ENCODE measurements at regions not wholly inside any gene's neighbourhood (a gene's known extent, or its start where the extent isn't known, plus 50 kb on each side); places are given as distances from the start of the nearest gene placed in this dataset.
"Not testable (repeated sequence)": the region's sequence is repeated elsewhere in the genome, so short reads cannot be mapped to it uniquely, and the experiment has no call there.

GRCh38 chr2:139538332-139539020 lies 758.3 kb upstream of the NXPH2 start:
- DNase-seq = not testable (repeated sequence)

- no peak for DNase-seq
Measured at GRCh38 chr2:139529080-139529479, 748.9 kb upstream of the NXPH2 start.

GRCh38 chr2:139526781-139527180 lies 746.6 kb upstream of the NXPH2 start:
- DNase-seq = no peak

GRCh38 chr2:139518321-139518720 lies 738.1 kb upstream of the NXPH2 start:
- no peak for DNase-seq

GRCh38 chr2:139514951-139515350 lies 734.8 kb upstream of the NXPH2 start:
- DNase-seq = peak; percentile 5

- DNase-seq = no peak
Measured at GRCh38 chr2:139495851-139496250, 715.7 kb upstream of the NXPH2 start.

GRCh38 chr2:139492131-139492680 lies 712.0 kb upstream of the NXPH2 start:
- DNase-seq = no peak

GRCh38 chr2:139480161-139480650 lies 700.0 kb upstream of the NXPH2 start:
- DNase-seq = no peak

- DNase-seq = peak; percentile 94
Measured at GRCh38 chr2:139478165-139478914, 698.1 kb upstream of the NXPH2 start.

- DNase-seq = no peak
Measured at GRCh38 chr2:139477618-139478017, 697.4 kb upstream of the NXPH2 start.

GRCh38 chr2:139469985-139470384 lies 689.8 kb upstream of the NXPH2 start:
- DNase-seq = no peak

GRCh38 chr2:139465789-139466188 lies 685.6 kb upstream of the NXPH2 start:
- DNase-seq = no peak

- no peak for DNase-seq
Measured at GRCh38 chr2:139457873-139458272, 677.7 kb upstream of the NXPH2 start.

- no peak for DNase-seq
Measured at GRCh38 chr2:139454251-139454650, 674.1 kb upstream of the NXPH2 start.

- no peak for DNase-seq
Measured at GRCh38 chr2:139439100-139439499, 658.9 kb upstream of the NXPH2 start.

- no peak for DNase-seq
Measured at GRCh38 chr2:139438478-139438877, 658.3 kb upstream of the NXPH2 start.

- no peak for DNase-seq
Measured at GRCh38 chr2:139427164-139427563, 647.0 kb upstream of the NXPH2 start.

GRCh38 chr2:139424101-139424500 lies 643.9 kb upstream of the NXPH2 start:
- no peak for DNase-seq

- DNase-seq = no peak
Measured at GRCh38 chr2:139411236-139411635, 631.0 kb upstream of the NXPH2 start.

GRCh38 chr2:139410833-139411174 lies 630.6 kb upstream of the NXPH2 start:
- not testable (repeated sequence) for DNase-seq

GRCh38 chr2:139410147-139410832 lies 630.1 kb upstream of the NXPH2 start:
- DNase-seq = not testable (repeated sequence)

- DNase-seq = no peak
Measured at GRCh38 chr2:139409212-139409611, 629.0 kb upstream of the NXPH2 start.

GRCh38 chr2:139403948-139404347 lies 623.8 kb upstream of the NXPH2 start:
- DNase-seq = no peak

All from skin of body (tissue), 1 donor.